OCI-LY1 (cell line): ENCODE measurements at regions not wholly inside any gene's neighbourhood (a gene's known extent, or its start where the extent isn't known, plus 50 kb on each side); places are given as distances from the start of the nearest gene placed in this dataset.

Source experiments
- H2AFZ ChIP-seq: fragments of 200-600 bp; sonication (generic), shearing (Covaris generic); 2 replicates; pipeline ENCODE4 v1.6.0; 2014; ENCODE audit warnings: antibody characterized with exemption, mild to moderate bottlenecking, low read length
- H3F3A ChIP-seq: fragments of 200-600 bp; sonication (generic), shearing (Covaris generic); 2 replicates; pipeline ENCODE4 v1.6.0; 2014; ENCODE audit warnings: mild to moderate bottlenecking, antibody characterized with exemption, low read length, moderate library complexity; ENCODE audit not compliant: insufficient read depth
- H3K27ac ChIP-seq: fragments of 200-600 bp; sonication (generic); 2 replicates; pipeline ENCODE4 v1.5.1; 2014; ENCODE audit warnings: low read length, mixed run types, mild to moderate bottlenecking, low read depth; ENCODE audit not compliant: poor library complexity, severe bottlenecking
- H3K27me3 ChIP-seq: fragments of 200-600 bp; sonication (generic); 2 replicates; pipeline ENCODE4 v1.6.0; 2014; ENCODE audit warnings: antibody characterized with exemption, mild to moderate bottlenecking, low read length, moderate library complexity; ENCODE audit not compliant: insufficient read depth
- H3K36me3 ChIP-seq: fragments of 200-600 bp; sonication (generic); 2 replicates; pipeline ENCODE4 v1.6.1; 2014; ENCODE audit warnings: mild to moderate bottlenecking, antibody characterized with exemption, low read length, moderate library complexity, mixed read lengths; ENCODE audit not compliant: insufficient read depth
- H3K4me1 ChIP-seq: fragments of 200-600 bp; sonication (generic); 2 replicates; pipeline ENCODE4 v1.5.1; 2014; ENCODE audit warnings: mild to moderate bottlenecking, low read length, moderate library complexity; ENCODE audit not compliant: insufficient read depth, severe bottlenecking
- H3K4me2 ChIP-seq: fragments of 200-600 bp; sonication (generic), shearing (Covaris generic); 2 replicates; pipeline ENCODE4 v1.6.1; 2014; ENCODE audit warnings: low read length
- H3K4me3 ChIP-seq: fragments of 200-600 bp; sonication (generic); 2 replicates; pipeline ENCODE4 v1.5.1; 2014; ENCODE audit warnings: low read length, low read depth, mild to moderate bottlenecking, mixed read lengths; ENCODE audit not compliant: poor library complexity, severe bottlenecking
- H3K79me2 ChIP-seq: fragments of 200-600 bp; shearing (Covaris generic); 2 replicates; pipeline ENCODE4 v1.6.1; 2016; ENCODE audit warnings: mixed run types, low read length, mixed read lengths; ENCODE audit not compliant: insufficient read depth
- H3K9ac ChIP-seq: fragments of 200-600 bp; sonication (generic), shearing (Covaris generic); 2 replicates; pipeline ENCODE4 v1.6.1; 2014; ENCODE audit warnings: mild to moderate bottlenecking, low read length, mixed read lengths
- H3K9me2 ChIP-seq: fragments of 200-600 bp; sonication (generic), shearing (Covaris generic); 2 replicates; pipeline ENCODE4 v1.6.1; 2014; ENCODE audit warnings: low read depth, mild to moderate bottlenecking, low read length, mixed read lengths
- H3K9me3 ChIP-seq: fragments of 200-600 bp; shearing (Covaris generic); 2 replicates; pipeline ENCODE4 v1.6.1; 2014; ENCODE audit warnings: low read length, mixed read lengths
- H4K20me1 ChIP-seq: fragments of 200-600 bp; sonication (generic), shearing (Covaris generic); 2 replicates; pipeline ENCODE4 v1.6.0; 2016; ENCODE audit warnings: mild to moderate bottlenecking, low read length; ENCODE audit not compliant: insufficient read depth
- EZH2 ChIP-seq: fragments of 200-600 bp; sonication (generic), shearing (Covaris generic); IDR thresholded peaks from 2 replicates; pipeline ENCODE4 v1.8.0; 2017; ENCODE audit warnings: borderline replicate concordance, mixed run types, mild to moderate bottlenecking, antibody characterized with exemption, low read length, moderate library complexity, mixed read lengths
- TF ChIP-seq, protein P1 (sequence below): fragments of 200-600 bp; sonication (generic), shearing (Covaris generic); IDR thresholded peaks from 2 replicates; pipeline ENCODE4 v1.5.1; 2017; ENCODE audit warnings: mild to moderate bottlenecking, antibody characterized with exemption, low read length, moderate library complexity, mixed read lengths

DNA sequence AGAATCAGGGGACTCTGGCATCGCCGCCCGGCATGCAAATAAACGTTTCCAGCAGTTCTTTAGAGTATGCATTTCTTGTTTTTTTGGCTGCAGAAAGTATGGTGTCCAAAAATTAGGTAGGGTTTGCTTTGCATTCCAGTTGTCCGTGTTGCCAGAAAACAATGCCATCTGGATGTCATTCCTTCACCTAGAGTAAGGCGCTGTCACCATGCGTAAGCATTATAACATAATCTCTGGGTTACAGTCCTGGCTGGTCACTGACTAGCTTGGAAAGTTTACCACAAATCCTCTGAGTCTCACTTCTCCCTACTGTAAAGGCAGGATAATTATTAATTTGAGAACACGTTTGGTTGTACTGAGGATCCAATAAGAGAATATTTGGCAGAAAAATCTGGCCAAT lies 457.7 kb downstream of the XYLT1 start:
- Histone ChIP-seq H3K9me2 (no peaks in the 10 kb centered on the region), H3K4me2 (no peak overlapping the region), H3K27me3 (no peaks in the 10 kb centered on the region; the same call in 1 of the 2 replicates), H3K27ac (no peak overlapping the region), H3K4me3 (no peak overlapping the region), H3K9ac (no peak overlapping the region), H3K36me3 (no peaks in the 10 kb centered on the region), H3K9me3 (no peaks in the 10 kb centered on the region), H3K79me2 (no peaks in the 10 kb centered on the region), H3F3A (no peaks in the 10 kb centered on the region), H2AFZ (no peak overlapping the region), H3K4me1 (no peaks in the 10 kb centered on the region), H4K20me1 (no peaks in the 10 kb centered on the region)
- no peak for TF ChIP-seq EZH2
- TF ChIP-seq, protein P1, sequence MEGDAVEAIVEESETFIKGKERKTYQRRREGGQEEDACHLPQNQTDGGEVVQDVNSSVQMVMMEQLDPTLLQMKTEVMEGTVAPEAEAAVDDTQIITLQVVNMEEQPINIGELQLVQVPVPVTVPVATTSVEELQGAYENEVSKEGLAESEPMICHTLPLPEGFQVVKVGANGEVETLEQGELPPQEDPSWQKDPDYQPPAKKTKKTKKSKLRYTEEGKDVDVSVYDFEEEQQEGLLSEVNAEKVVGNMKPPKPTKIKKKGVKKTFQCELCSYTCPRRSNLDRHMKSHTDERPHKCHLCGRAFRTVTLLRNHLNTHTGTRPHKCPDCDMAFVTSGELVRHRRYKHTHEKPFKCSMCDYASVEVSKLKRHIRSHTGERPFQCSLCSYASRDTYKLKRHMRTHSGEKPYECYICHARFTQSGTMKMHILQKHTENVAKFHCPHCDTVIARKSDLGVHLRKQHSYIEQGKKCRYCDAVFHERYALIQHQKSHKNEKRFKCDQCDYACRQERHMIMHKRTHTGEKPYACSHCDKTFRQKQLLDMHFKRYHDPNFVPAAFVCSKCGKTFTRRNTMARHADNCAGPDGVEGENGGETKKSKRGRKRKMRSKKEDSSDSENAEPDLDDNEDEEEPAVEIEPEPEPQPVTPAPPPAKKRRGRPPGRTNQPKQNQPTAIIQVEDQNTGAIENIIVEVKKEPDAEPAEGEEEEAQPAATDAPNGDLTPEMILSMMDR = no peak

DNA sequence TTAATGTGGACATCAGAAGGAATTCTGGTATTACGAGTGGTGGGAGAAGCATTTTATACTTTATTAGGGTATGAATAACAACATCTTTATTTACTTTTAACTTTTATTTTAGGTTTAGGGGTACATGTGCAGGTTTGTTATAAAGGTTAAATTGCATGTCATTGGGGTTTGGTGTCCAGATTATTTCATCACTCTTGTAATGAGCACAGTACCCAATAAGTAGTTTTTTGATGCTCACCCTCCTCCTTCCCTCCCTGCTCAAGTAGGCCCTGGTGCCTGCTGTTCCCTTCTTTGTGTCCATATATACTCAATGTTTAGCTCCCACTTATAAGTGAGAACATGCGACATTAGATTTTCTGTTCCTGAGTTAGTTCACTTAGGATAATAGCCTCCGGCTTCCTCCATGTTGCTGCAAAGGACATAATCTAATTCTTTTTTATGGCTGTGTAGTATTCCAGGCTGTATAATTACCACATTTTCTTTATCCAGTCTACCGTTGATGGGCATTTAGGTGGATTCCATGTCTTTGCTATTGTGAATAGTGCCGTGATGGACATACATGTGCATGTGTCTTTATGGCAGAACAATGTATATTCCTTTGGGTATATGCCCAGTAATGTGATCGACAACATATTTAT lies 456.2 kb downstream of the XYLT1 start:
- H2AFZ ChIP-seq = no peak overlapping the region
- TF ChIP-seq, protein P1 = no peak
- TF ChIP-seq EZH2 = no peak
- no peaks in the 10 kb centered on the region for H3F3A ChIP-seq
- no peak overlapping the region for H3K27ac ChIP-seq
- H3K4me3 ChIP-seq = no peak overlapping the region
- no peaks in the 10 kb centered on the region for H3K9me2 ChIP-seq
- no peaks in the 10 kb centered on the region for H3K9me3 ChIP-seq
- no peaks in the 10 kb centered on the region for H4K20me1 ChIP-seq
- no peaks in the 10 kb centered on the region for H3K4me1 ChIP-seq
- no peaks in the 10 kb centered on the region for H3K36me3 ChIP-seq
- H3K4me2 ChIP-seq = no peak overlapping the region
- no peak overlapping the region for H3K9ac ChIP-seq
- no peaks in the 10 kb centered on the region for H3K79me2 ChIP-seq
- no peaks in the 10 kb centered on the region; the same call in 1 of the 2 replicates for H3K27me3 ChIP-seq

DNA sequence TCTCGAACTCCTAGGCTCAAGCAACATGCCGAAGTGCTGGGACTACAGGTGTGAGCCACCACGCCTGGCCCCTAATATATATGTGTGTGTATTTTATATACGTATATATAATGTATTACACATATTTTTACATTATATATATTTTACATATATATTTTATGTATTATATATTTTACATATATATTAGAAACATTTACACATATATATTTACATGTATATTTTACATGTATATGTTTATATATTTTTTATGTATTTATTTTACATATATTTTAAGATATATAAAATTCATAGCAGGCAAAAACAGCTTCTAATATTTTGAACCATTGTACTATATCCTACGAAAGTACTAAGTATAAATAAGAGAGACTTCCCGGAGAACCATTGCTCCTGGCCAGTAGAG lies 455.1 kb downstream of the XYLT1 start:
- Histone ChIP-seq H3K4me2 (no peak overlapping the region), H3F3A (no peaks in the 10 kb centered on the region), H3K36me3 (no peaks in the 10 kb centered on the region), H3K79me2 (no peaks in the 10 kb centered on the region), H3K4me1 (no peaks in the 10 kb centered on the region), H3K9me3 (no peaks in the 10 kb centered on the region), H4K20me1 (no peaks in the 10 kb centered on the region), H3K27ac (no peak overlapping the region), H3K27me3 (no peaks in the 10 kb centered on the region; the same call in 1 of the 2 replicates), H3K9ac (no peak overlapping the region), H3K4me3 (no peak overlapping the region), H3K9me2 (no peaks in the 10 kb centered on the region), H2AFZ (no peak overlapping the region)
- TF ChIP-seq, protein P1 = no peak
- TF ChIP-seq EZH2 = no peak
